Suprapubic skin (tissue), 4 donors: ENCODE measurements at regions not wholly inside any gene's neighbourhood (a gene's known extent, or its start where the extent isn't known, plus 50 kb on each side); places are given as distances from the start of the nearest gene placed in this dataset.

Experiments
- POLR2A ChIP-seq, 2 donors: fragments of 450-650 bp; IDR thresholded peaks; one replicate each; pipeline ENCODE4 v1.6.1; 2017; ENCODE audit warnings: antibody characterized with exemption in 2 of 2, mild to moderate bottlenecking in 2 of 2, moderate library complexity in 2 of 2
- POLR2AphosphoS5 ChIP-seq, 3 donors: sonication (generic); formaldehyde crosslinking; IDR thresholded peaks; one replicate each; pipeline ENCODE4 v1.6.1; 2017; ENCODE audit warnings: antibody characterized with exemption in 3 of 3
- TF ChIP-seq, protein P1 (sequence below), 2 donors: fragments of 200-600 bp in 1 of 2; fragments of 450-650 bp in 1 of 2; sonication (generic) in 1 of 2; IDR thresholded peaks; one replicate each; pipeline ENCODE4 v1.5.1; 2016 to 2019; ENCODE audit warnings: antibody characterized with exemption in 2 of 2, mild to moderate bottlenecking in 1 of 2, moderate library complexity in 1 of 2

DNA sequence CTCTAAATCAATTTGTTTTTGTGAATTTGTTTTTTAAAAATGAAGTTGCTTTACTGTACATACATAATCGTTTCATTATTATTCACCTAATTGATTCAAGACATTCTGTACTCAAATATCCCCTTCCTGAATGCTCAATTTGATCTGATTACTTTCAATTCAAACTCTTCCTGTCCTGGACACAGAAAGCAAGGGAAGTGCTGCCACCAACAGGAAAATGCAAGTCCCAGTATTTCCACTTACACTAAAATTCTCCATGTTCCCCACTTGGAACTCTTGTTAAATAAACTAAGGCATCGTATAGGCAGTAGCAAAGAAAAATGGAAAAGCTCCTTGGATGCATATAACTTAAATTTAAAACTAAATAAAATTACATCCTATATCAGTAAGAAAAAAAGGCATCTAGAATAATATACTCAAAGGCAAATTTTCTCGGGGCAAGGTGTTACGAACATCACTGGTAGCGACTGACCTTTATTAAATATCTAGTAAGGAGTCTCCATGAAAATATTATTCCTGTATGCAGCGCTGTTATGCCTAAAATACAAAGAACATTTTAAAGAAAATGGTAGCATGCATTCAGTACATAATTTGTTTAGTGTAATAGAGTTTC lies 72.0 kb upstream of the DBX2 start:
- TF ChIP-seq POLR2AphosphoS5 (IDR thresholded peaks at IDR 0.05) (no peak), POLR2A (IDR thresholded peaks at IDR 0.05) (no peak)
- TF ChIP-seq, protein P1, sequence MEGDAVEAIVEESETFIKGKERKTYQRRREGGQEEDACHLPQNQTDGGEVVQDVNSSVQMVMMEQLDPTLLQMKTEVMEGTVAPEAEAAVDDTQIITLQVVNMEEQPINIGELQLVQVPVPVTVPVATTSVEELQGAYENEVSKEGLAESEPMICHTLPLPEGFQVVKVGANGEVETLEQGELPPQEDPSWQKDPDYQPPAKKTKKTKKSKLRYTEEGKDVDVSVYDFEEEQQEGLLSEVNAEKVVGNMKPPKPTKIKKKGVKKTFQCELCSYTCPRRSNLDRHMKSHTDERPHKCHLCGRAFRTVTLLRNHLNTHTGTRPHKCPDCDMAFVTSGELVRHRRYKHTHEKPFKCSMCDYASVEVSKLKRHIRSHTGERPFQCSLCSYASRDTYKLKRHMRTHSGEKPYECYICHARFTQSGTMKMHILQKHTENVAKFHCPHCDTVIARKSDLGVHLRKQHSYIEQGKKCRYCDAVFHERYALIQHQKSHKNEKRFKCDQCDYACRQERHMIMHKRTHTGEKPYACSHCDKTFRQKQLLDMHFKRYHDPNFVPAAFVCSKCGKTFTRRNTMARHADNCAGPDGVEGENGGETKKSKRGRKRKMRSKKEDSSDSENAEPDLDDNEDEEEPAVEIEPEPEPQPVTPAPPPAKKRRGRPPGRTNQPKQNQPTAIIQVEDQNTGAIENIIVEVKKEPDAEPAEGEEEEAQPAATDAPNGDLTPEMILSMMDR (IDR thresholded peaks at IDR 0.05), result peak in 1 of 2 donors; percentile 23
